Loucy (cell line): ENCODE measurements at regions not wholly inside any gene's neighbourhood (a gene's known extent, or its start where the extent isn't known, plus 50 kb on each side); places are given as distances from the start of the nearest gene placed in this dataset.

Experiments
- H2AFZ ChIP-seq: fragments of 200-600 bp; sonication (generic); 2 replicates; pipeline ENCODE4 v1.6.0; 2016; ENCODE audit warnings: antibody characterized with exemption, mild to moderate bottlenecking, low read length, moderate library complexity
- H3F3A ChIP-seq: fragments of 200-600 bp; 2 replicates; pipeline ENCODE4 v1.6.0; 2016; ENCODE audit warnings: antibody characterized with exemption, low read depth, mild to moderate bottlenecking
- H3K27me3 ChIP-seq: fragments of 200-600 bp; sonication (generic); 2 replicates; pipeline ENCODE4 v1.6.1; 2014; ENCODE audit warnings: low read length, mild to moderate bottlenecking; ENCODE audit not compliant: insufficient read depth, poor library complexity, severe bottlenecking
- H3K36me3 ChIP-seq: fragments of 200-600 bp; sonication (generic); 2 replicates; pipeline ENCODE4 v1.6.1; 2016; ENCODE audit warnings: low read length; ENCODE audit not compliant: insufficient read depth
- H3K4me1 ChIP-seq: fragments of 200-600 bp; sonication (generic); 2 replicates; pipeline ENCODE4 v1.5.1; 2014; ENCODE audit warnings: low read length, mild to moderate bottlenecking; ENCODE audit not compliant: insufficient read depth, poor library complexity, severe bottlenecking
- H3K4me2 ChIP-seq: fragments of 200-600 bp; sonication (generic); 2 replicates; pipeline ENCODE4 v1.6.0; 2014; ENCODE audit warnings: antibody characterized with exemption, low read length, low read depth, mild to moderate bottlenecking; ENCODE audit not compliant: poor library complexity, severe bottlenecking
- H3K4me3 ChIP-seq: fragments of 200-600 bp; sonication (generic); 2 replicates; pipeline ENCODE4 v1.5.1; 2014; ENCODE audit warnings: low read length, mild to moderate bottlenecking, mixed read lengths; ENCODE audit not compliant: poor library complexity, severe bottlenecking
- H3K79me2 ChIP-seq: fragments of 200-600 bp; sonication (generic); 2 replicates; pipeline ENCODE4 v1.6.1; 2014; ENCODE audit warnings: low read length; ENCODE audit not compliant: insufficient read depth
- H3K9ac ChIP-seq: fragments of 200-600 bp; sonication (generic); 2 replicates; pipeline ENCODE4 v1.6.0; 2014; ENCODE audit warnings: mild to moderate bottlenecking, low read depth, low read length, moderate library complexity; ENCODE audit not compliant: poor library complexity, severe bottlenecking
- H3K9me2 ChIP-seq: fragments of 200-600 bp; sonication (generic); replicated peaks from 2 replicates; pipeline ENCODE4 v1.6.1; 2016; ENCODE audit warnings: low read depth, low read length, mixed read lengths
- H3K9me3 ChIP-seq: fragments of 200-600 bp; sonication (generic); 2 replicates; pipeline ENCODE4 v1.6.1; 2014; ENCODE audit warnings: mild to moderate bottlenecking, antibody characterized with exemption, low read length, low read depth; ENCODE audit not compliant: insufficient read depth
- H4K20me1 ChIP-seq: fragments of 200-600 bp; sonication (generic); 2 replicates; pipeline ENCODE4 v1.6.0; 2014; ENCODE audit warnings: antibody characterized with exemption, low read length, mild to moderate bottlenecking; ENCODE audit not compliant: insufficient read depth, poor library complexity, severe bottlenecking
- EZH2phosphoT487 ChIP-seq: fragments of 200-600 bp; IDR thresholded peaks from 2 replicates; pipeline ENCODE4 v1.6.1; 2018; ENCODE audit warnings: antibody characterized with exemption, mild to moderate bottlenecking, moderate library complexity, borderline replicate concordance
- TF ChIP-seq, protein P1 (sequence below): fragments of 200-600 bp; sonication (generic); conservative IDR thresholded peaks from 2 replicates; pipeline ENCODE4 v1.5.1; 2014; ENCODE audit warnings: mild to moderate bottlenecking, antibody characterized with exemption, low read length

DNA sequence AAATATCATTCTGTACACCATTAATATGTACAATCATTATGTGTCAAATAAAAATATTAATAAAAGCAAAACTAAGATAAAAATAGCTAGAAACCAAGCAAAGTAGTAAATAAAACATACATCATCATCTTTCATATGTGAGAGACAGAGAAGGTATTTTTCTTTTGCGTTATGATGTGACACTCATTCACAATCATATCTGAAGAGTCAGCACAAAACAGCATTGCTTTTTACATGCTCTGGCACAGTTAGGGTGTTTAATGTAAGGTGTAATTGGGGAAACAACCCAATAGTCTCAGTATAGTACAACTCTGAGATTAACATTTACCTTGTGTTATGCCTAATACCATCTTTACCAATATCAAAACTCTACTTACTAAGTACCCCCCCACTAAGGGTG lies 376.6 kb downstream of the TMA16 start:
- Histone ChIP-seq H3K36me3 (no peaks in the 10 kb centered on the region), H3K79me2 (no peaks in the 10 kb centered on the region), H3K9ac (no peak overlapping the region), H2AFZ (no peak overlapping the region), H3K27me3 (no peaks in the 10 kb centered on the region), H3K4me2 (no peak overlapping the region), H3K9me2 (no peaks in the 10 kb centered on the region), H3K4me3 (no peak overlapping the region), H3K9me3 (no peaks in the 10 kb centered on the region), H3F3A (no peaks in the 10 kb centered on the region), H3K4me1 (no peaks in the 10 kb centered on the region), H4K20me1 (no peaks in the 10 kb centered on the region)
- no peak for TF ChIP-seq EZH2phosphoT487
- TF ChIP-seq, protein P1, sequence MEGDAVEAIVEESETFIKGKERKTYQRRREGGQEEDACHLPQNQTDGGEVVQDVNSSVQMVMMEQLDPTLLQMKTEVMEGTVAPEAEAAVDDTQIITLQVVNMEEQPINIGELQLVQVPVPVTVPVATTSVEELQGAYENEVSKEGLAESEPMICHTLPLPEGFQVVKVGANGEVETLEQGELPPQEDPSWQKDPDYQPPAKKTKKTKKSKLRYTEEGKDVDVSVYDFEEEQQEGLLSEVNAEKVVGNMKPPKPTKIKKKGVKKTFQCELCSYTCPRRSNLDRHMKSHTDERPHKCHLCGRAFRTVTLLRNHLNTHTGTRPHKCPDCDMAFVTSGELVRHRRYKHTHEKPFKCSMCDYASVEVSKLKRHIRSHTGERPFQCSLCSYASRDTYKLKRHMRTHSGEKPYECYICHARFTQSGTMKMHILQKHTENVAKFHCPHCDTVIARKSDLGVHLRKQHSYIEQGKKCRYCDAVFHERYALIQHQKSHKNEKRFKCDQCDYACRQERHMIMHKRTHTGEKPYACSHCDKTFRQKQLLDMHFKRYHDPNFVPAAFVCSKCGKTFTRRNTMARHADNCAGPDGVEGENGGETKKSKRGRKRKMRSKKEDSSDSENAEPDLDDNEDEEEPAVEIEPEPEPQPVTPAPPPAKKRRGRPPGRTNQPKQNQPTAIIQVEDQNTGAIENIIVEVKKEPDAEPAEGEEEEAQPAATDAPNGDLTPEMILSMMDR, result no peak

DNA sequence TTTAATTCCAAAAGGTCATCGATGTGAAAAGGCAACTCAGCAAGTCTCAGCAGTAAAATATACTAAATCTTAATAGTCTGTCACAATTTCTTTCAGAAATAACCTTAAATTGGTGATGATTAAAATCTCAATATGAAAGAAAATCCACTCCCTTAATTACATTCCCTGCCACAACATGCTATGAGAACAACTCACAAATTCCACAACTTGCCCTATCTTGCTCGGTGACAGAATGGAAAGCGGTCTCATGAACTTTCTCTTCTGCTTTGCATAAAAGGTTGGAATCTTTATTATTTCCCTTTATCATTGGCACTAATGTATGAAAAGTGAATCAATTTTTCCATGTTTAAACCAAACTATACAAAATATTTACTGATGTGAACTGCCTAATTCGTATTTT lies 380.8 kb downstream of the TMA16 start:
- Histone ChIP-seq H3K9me3 (no peaks in the 10 kb centered on the region), H4K20me1 (no peaks in the 10 kb centered on the region), H3K27me3 (no peaks in the 10 kb centered on the region), H2AFZ (no peak overlapping the region), H3F3A (no peaks in the 10 kb centered on the region), H3K4me3 (no peak overlapping the region), H3K79me2 (no peaks in the 10 kb centered on the region), H3K9me2 (no peaks in the 10 kb centered on the region), H3K9ac (no peak overlapping the region), H3K36me3 (no peaks in the 10 kb centered on the region), H3K4me2 (no peak overlapping the region), H3K4me1 (no peaks in the 10 kb centered on the region)
- TF ChIP-seq EZH2phosphoT487, result no peak
- TF ChIP-seq, protein P1, result no peak

DNA sequence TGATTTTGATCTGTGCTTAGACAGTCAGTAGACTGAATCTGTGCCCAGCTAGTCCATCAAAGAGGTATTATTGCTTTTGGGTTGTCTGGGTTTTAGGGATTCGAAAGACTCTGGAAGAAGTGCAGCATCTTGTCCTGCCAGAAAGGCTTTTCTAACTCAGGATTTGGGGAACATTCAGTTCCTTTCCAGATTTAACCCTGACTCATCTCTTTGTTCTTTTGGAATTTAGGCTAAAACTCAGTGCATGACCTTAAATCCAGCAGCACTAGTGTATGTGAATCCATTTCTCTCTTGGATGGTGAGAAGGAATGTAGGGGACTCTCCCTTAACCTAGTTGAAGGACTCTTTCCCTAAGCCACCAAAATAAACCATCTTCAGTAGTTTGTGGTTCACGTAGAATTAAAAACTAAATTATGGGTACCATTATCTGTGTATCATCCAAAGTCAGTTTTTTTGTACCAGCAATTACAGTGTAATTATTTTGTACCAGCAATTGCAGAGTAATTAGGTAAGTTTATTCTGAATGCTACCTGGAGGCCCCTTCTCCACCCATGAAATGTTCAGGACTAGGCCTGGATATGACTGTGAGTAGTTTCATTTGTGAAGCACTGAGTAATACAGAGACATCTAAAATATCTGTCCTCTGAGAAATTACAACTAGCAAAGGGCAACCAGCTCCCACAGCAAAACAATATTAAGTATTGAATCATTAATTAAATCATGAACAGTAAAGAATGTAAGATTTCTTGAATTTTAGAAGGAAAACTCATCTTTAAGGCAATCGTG lies 384.0 kb downstream of the TMA16 start:
- Histone ChIP-seq H4K20me1 (no peaks in the 10 kb centered on the region), H3K79me2 (no peaks in the 10 kb centered on the region), H3K4me1 (no peaks in the 10 kb centered on the region), H3K9me3 (no peaks in the 10 kb centered on the region), H3K4me2 (no peak overlapping the region), H3F3A (no peaks in the 10 kb centered on the region), H3K9me2 (no peaks in the 10 kb centered on the region), H3K9ac (no peak overlapping the region), H3K36me3 (no peaks in the 10 kb centered on the region), H3K27me3 (no peaks in the 10 kb centered on the region), H2AFZ (no peak overlapping the region), H3K4me3 (no peak overlapping the region)
- no peak for TF ChIP-seq EZH2phosphoT487
- TF ChIP-seq, protein P1, result no peak
